PC-9 (cell line): ENCODE measurements at regions not wholly inside any gene's neighbourhood (a gene's known extent, or its start where the extent isn't known, plus 50 kb on each side); places are given as distances from the start of the nearest gene placed in this dataset.

Experiments
- EZH2 ChIP-seq: fragments of 200-600 bp; sonication (generic); IDR thresholded peaks from 2 replicates; pipeline ENCODE4 v1.8.0; 2017; ENCODE audit warnings: antibody characterized with exemption, low read depth
- TF ChIP-seq, protein P1 (sequence below): fragments of 200-600 bp; sonication (generic); conservative IDR thresholded peaks from 2 replicates; pipeline ENCODE4 v1.6.1; 2017; ENCODE audit warnings: mixed run types, antibody characterized with exemption, mild to moderate bottlenecking, moderate library complexity

DNA sequence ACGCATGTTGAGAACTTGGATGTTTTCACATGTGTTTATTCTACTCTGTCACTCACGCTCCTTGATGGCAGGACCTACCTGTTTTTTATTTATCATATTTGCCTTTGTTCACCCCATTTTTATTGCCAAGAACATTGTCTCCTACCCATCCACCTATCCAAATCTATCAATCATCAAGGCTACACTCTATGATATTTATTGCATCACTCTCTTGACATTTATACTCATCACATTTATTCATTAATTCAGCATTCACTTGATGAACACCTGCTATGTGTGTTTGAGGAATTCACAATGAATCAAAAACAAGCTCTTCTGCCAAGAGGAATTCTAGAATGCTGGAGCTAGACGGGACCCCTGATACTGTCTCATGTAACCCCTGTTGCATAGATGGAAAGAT lies 94.5 kb upstream of the ZNF469 start:
- TF ChIP-seq, protein P1, sequence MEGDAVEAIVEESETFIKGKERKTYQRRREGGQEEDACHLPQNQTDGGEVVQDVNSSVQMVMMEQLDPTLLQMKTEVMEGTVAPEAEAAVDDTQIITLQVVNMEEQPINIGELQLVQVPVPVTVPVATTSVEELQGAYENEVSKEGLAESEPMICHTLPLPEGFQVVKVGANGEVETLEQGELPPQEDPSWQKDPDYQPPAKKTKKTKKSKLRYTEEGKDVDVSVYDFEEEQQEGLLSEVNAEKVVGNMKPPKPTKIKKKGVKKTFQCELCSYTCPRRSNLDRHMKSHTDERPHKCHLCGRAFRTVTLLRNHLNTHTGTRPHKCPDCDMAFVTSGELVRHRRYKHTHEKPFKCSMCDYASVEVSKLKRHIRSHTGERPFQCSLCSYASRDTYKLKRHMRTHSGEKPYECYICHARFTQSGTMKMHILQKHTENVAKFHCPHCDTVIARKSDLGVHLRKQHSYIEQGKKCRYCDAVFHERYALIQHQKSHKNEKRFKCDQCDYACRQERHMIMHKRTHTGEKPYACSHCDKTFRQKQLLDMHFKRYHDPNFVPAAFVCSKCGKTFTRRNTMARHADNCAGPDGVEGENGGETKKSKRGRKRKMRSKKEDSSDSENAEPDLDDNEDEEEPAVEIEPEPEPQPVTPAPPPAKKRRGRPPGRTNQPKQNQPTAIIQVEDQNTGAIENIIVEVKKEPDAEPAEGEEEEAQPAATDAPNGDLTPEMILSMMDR, result no peak
- TF ChIP-seq EZH2, result no peak
